ENCODE measurements at regions not wholly inside any gene's neighbourhood (a gene's known extent, or its start where the extent isn't known, plus 50 kb on each side); places are given as distances from the start of the nearest gene placed in this dataset.

GRCh38 chr1:96550061-96550460 is 171.5 kb upstream of the PTBP2 start:
- no peaks in the 10 kb centered on the region for H4K20me1 ChIP-seq (replicated peaks; ENCODE audit: control insufficient read depth, insufficient read depth, low read length)
- H3K9me3 ChIP-seq (replicated peaks; ENCODE audit: control insufficient read depth, insufficient read depth, low read depth, low read length), result no peaks in the 10 kb centered on the region
- H3K27ac ChIP-seq (ENCODE audit: extremely low read depth, low read depth, low read length), result no peak overlapping the region
- DNase-seq (ENCODE audit: extremely low read depth in 1 of 4, low spot score in 3 of 4) (no peak), FAIRE-seq (no peak), ATAC-seq (no peak)
- CTCF ChIA-PET (ENCODE audit: low intra/inter-chr PET ratio), result no interaction called here
- intact Hi-C loops (cut with micrococcal nuclease), result no loop called here
- BruUV-seq (replicated peaks), result no TSS peak
- no peak overlapping the region for H3K9ac ChIP-seq (ENCODE audit: insufficient read depth in 1 of 2, low read depth in 2 of 2, low read length in 2 of 2)
- POLR2A ChIA-PET, result interaction anchor here (1.0 kb wide), 1 partner anchor 9 kb away, joined by 3 read pairs; no protein-coding TSS in a partner anchor
- H3K4me2 ChIP-seq (ENCODE audit: insufficient read depth, low read length), result no peak overlapping the region
- no peaks in the 10 kb centered on the region for H3K36me3 ChIP-seq (ENCODE audit: control insufficient read depth, insufficient read depth, low read length)
- no peak for TF ChIP-seq SMARCA4 (IDR thresholded peaks at IDR 0.05)
- no peak for TF ChIP-seq POLR3G (IDR thresholded peaks at IDR 0.05; ENCODE audit: extremely low read depth, insufficient read length, insufficient replicate concordance)
- no peak for TF ChIP-seq BRF1 (IDR thresholded peaks at IDR 0.05; ENCODE audit: borderline replicate concordance, extremely low read depth, insufficient read length)
- TF ChIP-seq JUND (IDR thresholded peaks at IDR 0.05; ENCODE audit: borderline replicate concordance, low read depth, low read length), result no peak
- no peak for TF ChIP-seq JUND (tag; IDR thresholded peaks at IDR 0.05; ENCODE audit: borderline replicate concordance, low read depth, low read length)
- TF ChIP-seq RFX7 (CRISPR knock-in tag; IDR thresholded peaks at IDR 0.05), result no peak
- TF ChIP-seq ZEB2 (IDR thresholded peaks at IDR 0.05), result no peak
- TF ChIP-seq MAFG (tag; conservative IDR thresholded peaks at IDR 0.05), result no peak
- H2AFZ ChIP-seq (ENCODE audit: low read depth, low read length), result no peak overlapping the region
- no peaks in the 10 kb centered on the region for H3K4me1 ChIP-seq (replicated peaks in 1 of 2; ENCODE audit: control insufficient read depth in 2 of 2, insufficient read depth in 2 of 2, low read length in 2 of 2)
- H3K9me1 ChIP-seq (ENCODE audit: control insufficient read depth, insufficient read depth, low read length), result no peaks in the 10 kb centered on the region
- H3K4me3 ChIP-seq, result no peak overlapping the region
- H3K27me3 ChIP-seq (ENCODE audit: control insufficient read depth in 2 of 2, insufficient read depth in 2 of 2, low read length in 2 of 2), result no peaks in the 10 kb centered on the region
- in situ Hi-C loops (cut with MboI), result no loop called here
- H3K79me2 ChIP-seq (ENCODE audit: control insufficient read depth, insufficient read depth, low read length), result no peaks in the 10 kb centered on the region

GRCh38 chr1:96552451-96552850 is 169.1 kb upstream of the PTBP2 start:
- no peak for ATAC-seq
- FAIRE-seq, result no peak
- H3K36me3 ChIP-seq (ENCODE audit: control insufficient read depth, insufficient read depth, low read length), result no peaks in the 10 kb centered on the region
- H3K4me1 ChIP-seq (replicated peaks in 1 of 2; ENCODE audit: control insufficient read depth in 2 of 2, insufficient read depth in 2 of 2, low read length in 2 of 2), result no peaks in the 10 kb centered on the region
- H3K4me2 ChIP-seq (ENCODE audit: insufficient read depth, low read length), result no peak overlapping the region
- no peaks in the 10 kb centered on the region for H3K27me3 ChIP-seq (ENCODE audit: control insufficient read depth in 2 of 2, insufficient read depth in 2 of 2, low read length in 2 of 2)
- H3K9ac ChIP-seq (ENCODE audit: insufficient read depth in 1 of 2, low read depth in 2 of 2, low read length in 2 of 2), result no peak overlapping the region
- intact Hi-C loops (cut with micrococcal nuclease), result no loop called here
- in situ Hi-C loops (cut with MboI), result no loop called here
- no peak overlapping the region for H3K27ac ChIP-seq (ENCODE audit: extremely low read depth, low read depth, low read length)
- ChIA-PET CTCF (ENCODE audit: low intra/inter-chr PET ratio) (no interaction called here), POLR2A (no interaction called here)
- H3K79me2 ChIP-seq (ENCODE audit: control insufficient read depth, insufficient read depth, low read length), result no peaks in the 10 kb centered on the region
- H2AFZ ChIP-seq (ENCODE audit: low read depth, low read length), result no peak overlapping the region
- no peaks in the 10 kb centered on the region for H3K9me1 ChIP-seq (ENCODE audit: control insufficient read depth, insufficient read depth, low read length)
- no peaks in the 10 kb centered on the region for H3K9me3 ChIP-seq (replicated peaks; ENCODE audit: control insufficient read depth, insufficient read depth, low read depth, low read length)
- DNase-seq (ENCODE audit: extremely low read depth in 1 of 4, low spot score in 3 of 4), result no peak
- H3K4me3 ChIP-seq, result no peak overlapping the region
- BruUV-seq (replicated peaks), result no TSS peak
- no peaks in the 10 kb centered on the region for H4K20me1 ChIP-seq (replicated peaks; ENCODE audit: control insufficient read depth, insufficient read depth, low read length)
- no peak for TF ChIP-seq FOSL1 (tag; conservative IDR thresholded peaks at IDR 0.05)
- no peak for TF ChIP-seq DNMT1 (IDR thresholded peaks at IDR 0.05)
- TF ChIP-seq NFRKB (IDR thresholded peaks at IDR 0.05; ENCODE audit: low read depth), result no peak
- no peak for TF ChIP-seq THRA (IDR thresholded peaks at IDR 0.05)
- no peak for TF ChIP-seq HDAC8 (tag; IDR thresholded peaks at IDR 0.05)
- TF ChIP-seq ARID3A (IDR thresholded peaks at IDR 0.05; ENCODE audit: borderline replicate concordance, low read depth, low read length), result no peak
- TF ChIP-seq ZBTB26 (CRISPR knock-in tag; IDR thresholded peaks at IDR 0.05), result no peak
- no peak for TF ChIP-seq KLF1 (tag; IDR thresholded peaks at IDR 0.05)
